CD4-positive, alpha-beta T cell (primary cell): ENCODE measurements at regions not wholly inside any gene's neighbourhood (a gene's known extent, or its start where the extent isn't known, plus 50 kb on each side); places are given as distances from the start of the nearest gene placed in this dataset.

Source experiments
- ATAC-seq: fragments of 200-7000 bp; cut with Tn5 transposase; one replicate; pipeline ENCODE4 v1.10.0; 2022; ENCODE audit warnings: mild to moderate bottlenecking; ENCODE audit not compliant: poor library complexity
- CTCF ChIA-PET: fragments of 350-600 bp; sonication (Branson Sonifier 250); formaldehyde crosslinking; loops from one replicate; lab custom pipeline; 2021; ENCODE audit warnings: antibody characterized with exemption, inconsistent platforms; lab: Charles Lee
- POLR2A ChIA-PET: fragments of 350-600 bp; sonication (Branson Sonifier 250); formaldehyde crosslinking; loops from one replicate; lab custom pipeline; 2021; ENCODE audit warnings: antibody characterized with exemption, inconsistent platforms; lab: Charles Lee
- DNase-seq, 14 experiments: peaks; one replicate each; pipeline ENCODE4 v3.0.0-alpha.2; 2013 to 2020; ENCODE audit warnings: mixed read lengths in 2 of 14
- H3K27ac ChIP-seq, 2 donors: one replicate each; pipeline versions ENCODE4 v1.5.1 to v1.7.0; 2013; ENCODE audit warnings: low read length in 2 of 2, low read depth in 1 of 2, mild to moderate bottlenecking in 1 of 2
- H3K27me3 ChIP-seq, 2 experiments: 1 replicate in 1 of 2; 2 replicates in 1 of 2; pipeline versions ENCODE4 v1.6.1 to v1.7.0; 2013; ENCODE audit warnings: low read length in 2 of 2, control low read depth in 1 of 2, mild to moderate bottlenecking in 1 of 2, moderate library complexity in 1 of 2; ENCODE audit not compliant: insufficient read depth in 2 of 2, control insufficient read depth in 1 of 2
- H3K36me3 ChIP-seq: one replicate; pipeline ENCODE4 v1.6.1; 2013; ENCODE audit warnings: low read length, control low read depth; ENCODE audit not compliant: insufficient read depth
- H3K4me1 ChIP-seq: one replicate; pipeline ENCODE4 v1.6.1; 2013; ENCODE audit warnings: low read length, control low read depth; ENCODE audit not compliant: insufficient read depth
- H3K4me3 ChIP-seq: one replicate; pipeline ENCODE4 v1.5.1; 2013; ENCODE audit warnings: mild to moderate bottlenecking, low read length, moderate library complexity
- H3K9me3 ChIP-seq, 2 experiments: 1 replicate in 1 of 2; 2 replicates in 1 of 2; pipeline versions ENCODE4 v1.6.1 to v1.7.0; 2013; ENCODE audit warnings: low read length in 2 of 2, mild to moderate bottlenecking in 2 of 2, control low read depth in 1 of 2, moderate library complexity in 1 of 2; ENCODE audit not compliant: control insufficient read depth in 1 of 2, insufficient read depth in 1 of 2
- H3K27ac Mint-ChIP-seq: one replicate; pipeline ENCODE4 v1.8.0; 2020; ENCODE audit warnings: mixed read lengths
- H3K27me3 Mint-ChIP-seq: one replicate; pipeline ENCODE4 v1.8.0; 2021; ENCODE audit warnings: mixed read lengths
- H3K36me3 Mint-ChIP-seq: one replicate; pipeline ENCODE4 v1.8.0; 2021; ENCODE audit warnings: low read depth, mixed read lengths
- H3K4me1 Mint-ChIP-seq: one replicate; pipeline ENCODE4 v1.8.0; 2021; ENCODE audit warnings: low read depth, mixed read lengths
- H3K4me3 Mint-ChIP-seq: one replicate; pipeline ENCODE4 v1.8.0; 2020; ENCODE audit warnings: mild to moderate bottlenecking, mixed read lengths
- H3K9me3 Mint-ChIP-seq: one replicate; pipeline ENCODE4 v1.8.0; 2020; ENCODE audit warnings: mixed read lengths
- intact Hi-C, 2 experiments: fragments of 100-400 bp; cut with DNase I in 1 of 2; cut with micrococcal nuclease in 1 of 2; formaldehyde crosslinking; loops; one replicate each; pipeline versions ENCODE4 v1.15.1 to v1.9.0; 2023 to 2025; cut with DNase I, micrococcal nuclease
- TF ChIP-seq, protein P1 (sequence below): fragments of 200-600 bp; IDR thresholded peaks from one replicate; pipeline ENCODE4 v1.8.0; 2022; ENCODE audit warnings: antibody characterized with exemption, mild to moderate bottlenecking

DNA sequence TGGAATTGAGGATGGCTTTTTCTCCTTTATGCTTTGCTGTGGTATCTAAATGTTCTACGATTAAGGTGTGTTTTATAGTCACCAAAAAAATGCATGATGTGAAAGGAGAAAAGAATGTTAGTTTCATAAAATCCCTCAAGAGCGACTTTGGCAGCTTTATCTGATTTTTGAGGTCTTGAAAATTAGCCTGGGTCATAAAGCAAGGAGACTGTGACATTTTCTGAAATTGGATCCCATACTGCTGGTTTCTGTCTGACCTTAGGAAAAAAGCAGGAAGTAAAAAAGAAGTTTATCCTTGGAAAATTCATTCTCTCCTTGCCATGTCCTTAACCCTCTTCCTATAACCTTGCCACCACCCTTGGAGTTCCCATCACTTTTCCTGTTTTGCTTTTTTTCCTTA, 525.3 kb downstream of the CD83 start:
- no peak for ATAC-seq

DNA sequence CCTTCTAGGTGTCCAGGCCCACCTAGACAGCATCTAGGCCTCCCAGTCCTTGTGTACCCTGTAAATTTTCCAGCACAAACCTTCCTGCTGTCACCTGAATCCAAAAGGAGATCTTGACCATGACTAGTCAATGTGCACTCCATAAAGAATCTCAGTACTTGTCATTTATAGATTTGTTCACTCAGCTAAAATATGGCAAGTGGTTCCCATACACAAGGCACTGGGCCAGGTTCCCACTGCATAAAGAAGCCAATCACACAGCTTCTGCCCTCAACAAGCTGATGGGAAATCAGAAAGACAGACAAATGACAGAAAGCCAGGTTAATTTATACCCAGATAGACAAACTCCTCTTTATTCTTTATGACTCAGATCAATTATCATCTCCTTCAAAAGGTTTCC, 526.8 kb downstream of the CD83 start:
- TF ChIP-seq, protein P1, sequence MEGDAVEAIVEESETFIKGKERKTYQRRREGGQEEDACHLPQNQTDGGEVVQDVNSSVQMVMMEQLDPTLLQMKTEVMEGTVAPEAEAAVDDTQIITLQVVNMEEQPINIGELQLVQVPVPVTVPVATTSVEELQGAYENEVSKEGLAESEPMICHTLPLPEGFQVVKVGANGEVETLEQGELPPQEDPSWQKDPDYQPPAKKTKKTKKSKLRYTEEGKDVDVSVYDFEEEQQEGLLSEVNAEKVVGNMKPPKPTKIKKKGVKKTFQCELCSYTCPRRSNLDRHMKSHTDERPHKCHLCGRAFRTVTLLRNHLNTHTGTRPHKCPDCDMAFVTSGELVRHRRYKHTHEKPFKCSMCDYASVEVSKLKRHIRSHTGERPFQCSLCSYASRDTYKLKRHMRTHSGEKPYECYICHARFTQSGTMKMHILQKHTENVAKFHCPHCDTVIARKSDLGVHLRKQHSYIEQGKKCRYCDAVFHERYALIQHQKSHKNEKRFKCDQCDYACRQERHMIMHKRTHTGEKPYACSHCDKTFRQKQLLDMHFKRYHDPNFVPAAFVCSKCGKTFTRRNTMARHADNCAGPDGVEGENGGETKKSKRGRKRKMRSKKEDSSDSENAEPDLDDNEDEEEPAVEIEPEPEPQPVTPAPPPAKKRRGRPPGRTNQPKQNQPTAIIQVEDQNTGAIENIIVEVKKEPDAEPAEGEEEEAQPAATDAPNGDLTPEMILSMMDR: no peak
- Histone ChIP-seq H3K9me3 (no peaks in the 10 kb centered on the region), H3K27me3 (no peaks in the 10 kb centered on the region), H3K27ac (no peak overlapping the region), H3K4me3 (no peak overlapping the region), H3K36me3 (no peaks in the 10 kb centered on the region), H3K4me1 (peaks cover 3% of the 10 kb centered on the region)
- POLR2A ChIA-PET: no interaction called here
- Mint-ChIP-seq H3K9me3 (no peaks in the 10 kb centered on the region), H3K4me3 (no peak overlapping the region), H3K27ac (no peak overlapping the region), H3K27me3 (no peaks in the 10 kb centered on the region), H3K4me1 (peaks cover 13% of the 10 kb centered on the region), H3K36me3 (no peaks in the 10 kb centered on the region)
- ATAC-seq: no peak
- intact Hi-C loops: no loop called here
- CTCF ChIA-PET: no interaction called here
- DNase-seq: no peak

More for the DNA sequence above, 525.3 kb downstream of the CD83 start:
- H3K36me3 Mint-ChIP-seq: no peaks in the 10 kb centered on the region
- Histone ChIP-seq H3K4me1 (peaks cover 9% of the 10 kb centered on the region), H3K36me3 (no peaks in the 10 kb centered on the region), H3K4me3 (no peak overlapping the region), H3K27me3 (no peaks in the 10 kb centered on the region), H3K27ac (no peak overlapping the region), H3K9me3 (no peaks in the 10 kb centered on the region)
- POLR2A ChIA-PET: no interaction called here
- intact Hi-C loops: no loop called here
- CTCF ChIA-PET: no interaction called here
- H3K4me1 Mint-ChIP-seq: peaks cover 28% of the 10 kb centered on the region
- TF ChIP-seq, protein P1: no peak
- no peak overlapping the region for H3K27ac Mint-ChIP-seq
- no peak for DNase-seq
- no peaks in the 10 kb centered on the region for H3K9me3 Mint-ChIP-seq
- no peaks in the 10 kb centered on the region for H3K27me3 Mint-ChIP-seq
- H3K4me3 Mint-ChIP-seq: no peak overlapping the region

DNA sequence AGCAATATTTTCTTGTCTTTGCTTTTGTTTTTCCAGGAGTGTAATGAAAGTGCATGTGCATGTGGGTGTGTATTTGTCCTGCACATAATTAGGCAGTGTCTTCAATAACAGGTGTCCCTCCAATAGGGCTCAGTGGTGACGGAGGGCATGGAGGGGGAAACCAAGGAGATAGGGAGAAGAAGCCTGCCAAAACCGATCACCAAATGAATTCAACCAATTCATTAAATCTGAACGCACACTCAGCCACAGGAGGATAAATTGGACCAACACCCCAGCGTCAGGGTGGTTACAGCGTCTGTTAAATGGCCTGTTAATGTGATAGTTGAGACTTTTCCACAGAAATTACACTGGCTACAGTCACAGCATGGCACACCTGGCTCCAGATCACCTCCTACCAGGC, 527.6 kb downstream of the CD83 start:
- Histone ChIP-seq H3K9me3 (no peaks in the 10 kb centered on the region), H3K4me3 (no peak overlapping the region), H3K27me3 (no peaks in the 10 kb centered on the region), H3K4me1 (no peaks in the 10 kb centered on the region), H3K36me3 (no peaks in the 10 kb centered on the region), H3K27ac (no peak overlapping the region)
- Mint-ChIP-seq H3K4me3 (no peak overlapping the region), H3K27ac (no peak overlapping the region), H3K9me3 (no peaks in the 10 kb centered on the region), H3K4me1 (peaks cover 7% of the 10 kb centered on the region), H3K27me3 (no peaks in the 10 kb centered on the region), H3K36me3 (no peaks in the 10 kb centered on the region)
- intact Hi-C loops: no loop called here
- ChIA-PET CTCF (no interaction called here), POLR2A (no interaction called here)
- ATAC-seq (no peak), DNase-seq (no peak)
- TF ChIP-seq, protein P1: no peak
